Thyroid gland (tissue), 4 donors: ENCODE measurements at regions not wholly inside any gene's neighbourhood (a gene's known extent, or its start where the extent isn't known, plus 50 kb on each side); places are given as distances from the start of the nearest gene placed in this dataset.

Experiments used
- DNase-seq, 2 donors: peaks; one replicate each; pipeline ENCODE4 v3.0.0-alpha.2; 2019
- H3K27ac ChIP-seq, 3 donors: fragments of 200-600 bp; sonication (generic); 1 replicate in 2 of 3; 2 replicates in 1 of 3; pipeline ENCODE4 v1.5.1; 2016 to 2019; ENCODE audit warnings: mild to moderate bottlenecking in 1 of 3, moderate library complexity in 1 of 3
- H3K27me3 ChIP-seq: fragments of 200-600 bp; sonication (generic); one replicate; pipeline ENCODE4 v1.5.1; 2019
- H3K36me3 ChIP-seq, 2 donors: fragments of 200-600 bp; sonication (generic); one replicate each; pipeline ENCODE4 v1.5.1; 2016 to 2019
- H3K4me1 ChIP-seq, 2 donors: fragments of 200-600 bp; sonication (generic); one replicate each; pipeline ENCODE4 v1.5.1; 2017 to 2019
- H3K4me3 ChIP-seq, 3 donors: fragments of 200-600 bp; sonication (generic); replicated peaks in 1 of 3; 1 replicate in 2 of 3; 2 replicates in 1 of 3; pipeline ENCODE4 v1.5.1; 2016; ENCODE audit warnings: mild to moderate bottlenecking in 1 of 3
- H3K9me3 ChIP-seq: fragments of 200-600 bp; sonication (generic); one replicate; pipeline ENCODE4 v1.5.1; 2017
- CTCF ChIP-seq, 6 experiments: fragments of 200-600 bp in 3 of 6; fragments of 450-650 bp in 3 of 6; sonication (generic) in 3 of 6; IDR thresholded peaks; one replicate each; pipeline ENCODE4 v1.5.1; 2016 to 2019; ENCODE audit warnings: antibody characterized with exemption in 6 of 6, mild to moderate bottlenecking in 2 of 6, inconsistent platforms in 1 of 6, moderate library complexity in 1 of 6
- POLR2A ChIP-seq, 2 donors: fragments of 450-650 bp; IDR thresholded peaks; one replicate each; pipeline ENCODE4 v1.6.1; 2017; ENCODE audit warnings: antibody characterized with exemption in 2 of 2, mild to moderate bottlenecking in 2 of 2, moderate library complexity in 1 of 2
- WGBS, 2 donors: methylation state at CpG; one replicate each; pipeline ENCODE4 v1.1.5; 2017; 5-methylcytosine and 5-hydroxymethylcytosine counted together
- intact Hi-C: fragments of 100-400 bp; cut with DNase I; formaldehyde crosslinking; loops from one replicate; pipeline ENCODE4 v1.15.1; 2023

GRCh38 chr3:150114873-150115540, 144.3 kb upstream of the PFN2 start:
- H3K9me3 ChIP-seq = no peaks in the 10 kb centered on the region
- no peak overlapping the region for H3K4me3 ChIP-seq
- no peaks in the 10 kb centered on the region for H3K27me3 ChIP-seq
- no peaks in the 10 kb centered on the region for H3K4me1 ChIP-seq
- TF ChIP-seq POLR2A (IDR thresholded peaks at IDR 0.05) (no peak), CTCF (IDR thresholded peaks at IDR 0.05) (no peak)
- no peaks in the 10 kb centered on the region for H3K36me3 ChIP-seq
- intact Hi-C loops = no loop called here
- H3K27ac ChIP-seq = no peak overlapping the region
- 73 to 74% methylated on average over 3 of the region's 3 CpGs for WGBS, 2 donors
- DNase-seq = no peak

- no peaks in the 10 kb centered on the region for H3K36me3 ChIP-seq
- no peak for DNase-seq
- H3K27ac ChIP-seq = no peak overlapping the region
- no peaks in the 10 kb centered on the region for H3K9me3 ChIP-seq
- 61 to 68% methylated on average over 2 of the region's 2 CpGs for WGBS, 2 donors
- H3K4me1 ChIP-seq = no peaks in the 10 kb centered on the region
- intact Hi-C loops = no loop called here
- no peak overlapping the region for H3K4me3 ChIP-seq
- TF ChIP-seq CTCF (IDR thresholded peaks at IDR 0.05) (no peak), POLR2A (IDR thresholded peaks at IDR 0.05) (no peak)
- no peaks in the 10 kb centered on the region for H3K27me3 ChIP-seq
These were observed 143.6 kb upstream of the PFN2 start for GRCh38 chr3:150114273-150114672.

GRCh38 chr3:150110097-150110496, 139.4 kb upstream of the PFN2 start:
- TF ChIP-seq CTCF (IDR thresholded peaks at IDR 0.05) (no peak), POLR2A (IDR thresholded peaks at IDR 0.05) (no peak)
- H3K4me3 ChIP-seq = no peak overlapping the region
- H3K27me3 ChIP-seq = no peaks in the 10 kb centered on the region
- no peaks in the 10 kb centered on the region for H3K4me1 ChIP-seq
- no peak overlapping the region for H3K27ac ChIP-seq
- no peak for DNase-seq
- no peaks in the 10 kb centered on the region for H3K9me3 ChIP-seq
- intact Hi-C loops = no loop called here
- no peaks in the 10 kb centered on the region for H3K36me3 ChIP-seq
- 95 to 97% methylated on average over 5 of the region's 5 CpGs for WGBS, 2 donors

GRCh38 chr3:150107429-150108175, 136.9 kb upstream of the PFN2 start:
- intact Hi-C loops = no loop called here
- Histone ChIP-seq H3K27me3 (no peaks in the 10 kb centered on the region), H3K9me3 (no peaks in the 10 kb centered on the region), H3K4me1 (no peaks in the 10 kb centered on the region), H3K36me3 (no peaks in the 10 kb centered on the region), H3K27ac (no peak overlapping the region), H3K4me3 (no peak overlapping the region)
- 79 to 84% methylated on average over 5 of the region's 5 CpGs for WGBS, 2 donors
- no peak for DNase-seq
- no peak for TF ChIP-seq CTCF (IDR thresholded peaks at IDR 0.05)
- TF ChIP-seq POLR2A (IDR thresholded peaks at IDR 0.05) = no peak

- Histone ChIP-seq H3K27me3 (no peaks in the 10 kb centered on the region), H3K9me3 (no peaks in the 10 kb centered on the region), H3K27ac (no peak overlapping the region), H3K4me1 (no peaks in the 10 kb centered on the region), H3K4me3 (no peak overlapping the region), H3K36me3 (no peaks in the 10 kb centered on the region)
- TF ChIP-seq POLR2A (IDR thresholded peaks at IDR 0.05) = no peak
- TF ChIP-seq CTCF (IDR thresholded peaks at IDR 0.05) = no peak
- DNase-seq = no peak
- intact Hi-C loops = no loop called here
- 63% methylated on average over 2 of the region's 2 CpGs for WGBS, 2 donors
These were observed 136.2 kb upstream of the PFN2 start for GRCh38 chr3:150106740-150107428.
